Endodermal cell (in vitro differentiated cells): ENCODE measurements at regions not wholly inside any gene's neighbourhood (a gene's known extent, or its start where the extent isn't known, plus 50 kb on each side); places are given as distances from the start of the nearest gene placed in this dataset.

Experiments
- DNase-seq: peaks from one replicate; pipeline ENCODE4 v3.0.0-alpha.2; 2017
- H3K27ac ChIP-seq: 2 replicates; pipeline ENCODE4 v1.5.1; 2013; ENCODE audit warnings: mild to moderate bottlenecking, low read depth, low read length, moderate library complexity
- H3K27me3 ChIP-seq: 2 replicates; pipeline ENCODE4 v1.6.1; 2013; ENCODE audit warnings: mild to moderate bottlenecking, low read length, moderate library complexity; ENCODE audit not compliant: insufficient read depth, control insufficient read depth, poor library complexity, severe bottlenecking
- H3K36me3 ChIP-seq: 2 replicates; pipeline ENCODE4 v1.7.0; 2013; ENCODE audit warnings: mild to moderate bottlenecking, low read length, moderate library complexity; ENCODE audit not compliant: control insufficient read depth, insufficient read depth
- H3K4me1 ChIP-seq: one replicate; pipeline ENCODE4 v1.7.0; 2013; ENCODE audit warnings: low read length; ENCODE audit not compliant: control insufficient read depth, insufficient read depth
- H3K4me3 ChIP-seq: 2 replicates; pipeline ENCODE4 v1.5.1; 2013; ENCODE audit warnings: mild to moderate bottlenecking, low read length, moderate library complexity
- H3K9ac ChIP-seq: 2 replicates; pipeline ENCODE4 v1.6.1; 2013; ENCODE audit warnings: mild to moderate bottlenecking, low read length, moderate library complexity; ENCODE audit not compliant: poor library complexity, severe bottlenecking; ENCODE audit errors: extremely low read depth
- H3K9me3 ChIP-seq: 2 replicates; pipeline ENCODE4 v1.6.1; 2013; ENCODE audit warnings: mild to moderate bottlenecking, low read length, moderate library complexity; ENCODE audit not compliant: control insufficient read depth
- H3K27ac Mint-ChIP-seq: 2 replicates; pipeline ENCODE4 v1.8.0; 2020; ENCODE audit warnings: mixed read lengths
- H3K27me3 Mint-ChIP-seq: 2 replicates; pipeline ENCODE4 v1.8.0; 2021; ENCODE audit warnings: mild to moderate bottlenecking, mixed read lengths; ENCODE audit not compliant: insufficient read depth
- H3K36me3 Mint-ChIP-seq: 2 replicates; pipeline ENCODE4 v1.8.0; 2020; ENCODE audit warnings: low read depth, mixed read lengths
- H3K4me1 Mint-ChIP-seq: 2 replicates; pipeline ENCODE4 v1.8.0; 2020; ENCODE audit warnings: mixed read lengths
- H3K4me3 Mint-ChIP-seq: 2 replicates; pipeline ENCODE4 v1.8.0; 2020; ENCODE audit warnings: mild to moderate bottlenecking, moderate library complexity, mixed read lengths
- H3K9me3 Mint-ChIP-seq: 2 replicates; pipeline ENCODE4 v1.8.0; 2020; ENCODE audit warnings: mild to moderate bottlenecking, mixed read lengths
- WGBS, 2 experiments: methylation state at CpG; one replicate each; pipeline versions ENCODE4 v1.1.5 to v1.1.7; 2013; ENCODE audit warnings: missing lambda C conversion rate in 2 of 2, mixed read lengths in 1 of 2; ENCODE audit not compliant: insufficient coverage in 1 of 2, insufficient read length in 1 of 2; 5-methylcytosine and 5-hydroxymethylcytosine counted together
- TF ChIP-seq, protein P1 (sequence below): fragments of 200-600 bp; sonication (generic); conservative IDR thresholded peaks from 2 replicates; pipeline ENCODE4 v1.5.0; 2021; ENCODE audit warnings: antibody characterized with exemption, mild to moderate bottlenecking

- no peaks in the 10 kb centered on the region for H3K36me3 Mint-ChIP-seq
Measured at GRCh38 chrX:43314525-43314924, 341.6 kb upstream of the MAOA start.

DNA sequence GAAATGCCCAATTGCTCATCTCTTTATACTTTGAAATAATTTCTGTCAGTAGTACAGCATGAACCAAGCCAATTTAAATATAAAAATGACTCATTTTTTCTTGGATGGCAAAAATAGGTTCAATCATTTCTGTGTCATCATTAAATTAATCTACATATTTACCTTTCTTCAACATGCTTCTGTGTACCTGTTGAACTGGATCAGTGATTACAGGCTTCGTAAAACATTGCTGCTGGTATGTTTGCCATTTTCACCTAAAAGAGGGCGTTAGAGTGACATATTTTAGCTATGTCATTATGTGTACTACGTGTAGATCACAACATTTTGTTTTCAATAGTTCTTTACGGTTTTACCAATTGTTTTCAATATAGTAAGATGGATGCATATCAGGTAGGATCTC is 340.5 kb upstream of the MAOA start:
- no peaks in the 10 kb centered on the region for H3K36me3 ChIP-seq
- no peak overlapping the region for H3K27ac ChIP-seq
- no peaks in the 10 kb centered on the region for H3K4me1 ChIP-seq
- H3K9me3 ChIP-seq = no peaks in the 10 kb centered on the region
- no peak for DNase-seq
- no peak overlapping the region for H3K9ac ChIP-seq
- H3K9me3 Mint-ChIP-seq = peaks cover 6% of the 10 kb centered on the region
- TF ChIP-seq, protein P1, sequence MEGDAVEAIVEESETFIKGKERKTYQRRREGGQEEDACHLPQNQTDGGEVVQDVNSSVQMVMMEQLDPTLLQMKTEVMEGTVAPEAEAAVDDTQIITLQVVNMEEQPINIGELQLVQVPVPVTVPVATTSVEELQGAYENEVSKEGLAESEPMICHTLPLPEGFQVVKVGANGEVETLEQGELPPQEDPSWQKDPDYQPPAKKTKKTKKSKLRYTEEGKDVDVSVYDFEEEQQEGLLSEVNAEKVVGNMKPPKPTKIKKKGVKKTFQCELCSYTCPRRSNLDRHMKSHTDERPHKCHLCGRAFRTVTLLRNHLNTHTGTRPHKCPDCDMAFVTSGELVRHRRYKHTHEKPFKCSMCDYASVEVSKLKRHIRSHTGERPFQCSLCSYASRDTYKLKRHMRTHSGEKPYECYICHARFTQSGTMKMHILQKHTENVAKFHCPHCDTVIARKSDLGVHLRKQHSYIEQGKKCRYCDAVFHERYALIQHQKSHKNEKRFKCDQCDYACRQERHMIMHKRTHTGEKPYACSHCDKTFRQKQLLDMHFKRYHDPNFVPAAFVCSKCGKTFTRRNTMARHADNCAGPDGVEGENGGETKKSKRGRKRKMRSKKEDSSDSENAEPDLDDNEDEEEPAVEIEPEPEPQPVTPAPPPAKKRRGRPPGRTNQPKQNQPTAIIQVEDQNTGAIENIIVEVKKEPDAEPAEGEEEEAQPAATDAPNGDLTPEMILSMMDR = no peak
- H3K4me1 Mint-ChIP-seq = no peaks in the 10 kb centered on the region
- no peak overlapping the region for H3K27ac Mint-ChIP-seq
- no peaks in the 10 kb centered on the region for H3K27me3 Mint-ChIP-seq
- H3K4me3 Mint-ChIP-seq = no peak overlapping the region
- no peak overlapping the region for H3K4me3 ChIP-seq
- no peaks in the 10 kb centered on the region for H3K36me3 Mint-ChIP-seq
- H3K27me3 ChIP-seq = no peaks in the 10 kb centered on the region
- 99% methylated on average over 4 of the region's 4 CpGs; no CpG with 5 or more reads in 1 of the 2 experiments for WGBS, 2 experiments

More at GRCh38 chrX:43314525-43314924, 341.6 kb upstream of the MAOA start:
- Histone ChIP-seq H3K27me3 (no peaks in the 10 kb centered on the region), H3K9me3 (no peaks in the 10 kb centered on the region), H3K9ac (no peak overlapping the region), H3K4me3 (no peak overlapping the region), H3K27ac (no peak overlapping the region), H3K4me1 (no peaks in the 10 kb centered on the region), H3K36me3 (no peaks in the 10 kb centered on the region)
- 82% methylated on average over 2 of the region's 3 CpGs; no CpG with 5 or more reads in 1 of the 2 experiments for WGBS, 2 experiments
- no peaks in the 10 kb centered on the region for H3K27me3 Mint-ChIP-seq
- TF ChIP-seq, protein P1 = no peak
- no peak overlapping the region for H3K4me3 Mint-ChIP-seq
- no peak for DNase-seq
- peaks cover 6% of the 10 kb centered on the region for H3K9me3 Mint-ChIP-seq
- no peak overlapping the region for H3K27ac Mint-ChIP-seq
- H3K4me1 Mint-ChIP-seq = no peaks in the 10 kb centered on the region

- H3K36me3 ChIP-seq = no peaks in the 10 kb centered on the region
- H3K4me3 ChIP-seq = no peak overlapping the region
- Mint-ChIP-seq H3K27ac (no peak overlapping the region), H3K9me3 (peaks cover 10% of the 10 kb centered on the region), H3K4me3 (no peak overlapping the region), H3K27me3 (no peaks in the 10 kb centered on the region), H3K4me1 (no peaks in the 10 kb centered on the region), H3K36me3 (peaks cover 1% of the 10 kb centered on the region)
- 90% methylated on average over 2 of the region's 2 CpGs; no CpG with 5 or more reads in 1 of the 2 experiments for WGBS, 2 experiments
- TF ChIP-seq, protein P1 = no peak
- H3K27me3 ChIP-seq = no peaks in the 10 kb centered on the region
- H3K9ac ChIP-seq = no peak overlapping the region
- H3K4me1 ChIP-seq = no peaks in the 10 kb centered on the region
- DNase-seq = no peak
- H3K27ac ChIP-seq = no peak overlapping the region
- H3K9me3 ChIP-seq = no peaks in the 10 kb centered on the region
Measured at GRCh38 chrX:43316146-43316545, 340.0 kb upstream of the MAOA start.
